ENCODE measurements at regions not wholly inside any gene's neighbourhood (a gene's known extent, or its start where the extent isn't known, plus 50 kb on each side); places are given as distances from the start of the nearest gene placed in this dataset.

DNA sequence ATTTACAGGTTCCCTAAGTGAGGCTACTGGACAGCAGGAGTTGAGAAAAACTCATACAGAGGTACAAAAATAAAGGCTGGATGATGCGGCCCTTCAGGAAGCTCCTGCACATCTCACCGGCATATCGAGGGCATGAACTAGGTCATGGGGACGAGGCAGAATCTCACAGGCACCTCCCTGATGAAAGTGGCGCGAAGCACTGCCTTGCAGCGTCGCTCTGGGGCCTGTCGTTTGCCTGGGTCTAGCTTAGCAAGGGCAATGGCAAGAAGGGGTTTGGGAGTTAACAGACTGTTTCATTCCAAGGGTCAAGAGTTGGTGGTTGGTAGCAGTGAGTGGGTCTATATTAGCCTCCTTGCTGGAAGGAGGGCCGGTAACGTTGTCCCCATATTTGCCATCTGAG is 103.5 kb upstream of the IRF2BP2 start:
- Mint-ChIP-seq H3K36me3 (no peaks in the 10 kb centered on the region), H3K9me3 (no peaks in the 10 kb centered on the region), H3K4me3 (no peak overlapping the region), H3K4me1 (peaks cover 28% of the 10 kb centered on the region), H3K27me3 (ENCODE audit: low read depth in 3 of 3) (peaks cover 0 to 5% (median 2%) of the 10 kb centered on the region in 3 donors), H3K27ac (peak overlapping the region in 1 of 7 donors; percentile 4)
- H3K9ac ChIP-seq (ENCODE audit: insufficient read depth, low read length, poor library complexity, severe bottlenecking): no peak overlapping the region
- no peaks in the 10 kb centered on the region for H4K20me1 ChIP-seq (ENCODE audit: insufficient read depth, low read length)
- no peak overlapping the region for H3K4me3 ChIP-seq (replicated peaks in 1 of 3; ENCODE audit: low read depth in 2 of 3, low read length in 3 of 3)
- no peak for DNase-seq
- no peak for TF ChIP-seq CTCF (IDR thresholded peaks at IDR 0.05)
- intact Hi-C loops (cut with micrococcal nuclease): no loop called here
- no peaks in the 10 kb centered on the region for H3K79me2 ChIP-seq (ENCODE audit: insufficient read depth, low read length)
- H3K9me3 ChIP-seq (replicated peaks in 1 of 2; ENCODE audit: control insufficient read depth in 1 of 2, insufficient read depth in 1 of 2, low read length in 2 of 2): no peaks in the 10 kb centered on the region
- H3K27ac ChIP-seq (ENCODE audit: low read depth in 1 of 2, low read length in 2 of 2): no peak overlapping the region
- no peak overlapping the region for H2AFZ ChIP-seq (ENCODE audit: insufficient read depth, low read depth, low read length, poor library complexity, severe bottlenecking)
- no peaks in the 10 kb centered on the region for H3K36me3 ChIP-seq (replicated peaks in 1 of 2; ENCODE audit: control insufficient read depth in 1 of 2, insufficient read depth in 2 of 2, low read length in 2 of 2)
- H3K27me3 ChIP-seq (ENCODE audit: control insufficient read depth in 2 of 2, insufficient read depth in 2 of 2, low read length in 2 of 2): no peaks in the 10 kb centered on the region
- peaks cover 14 to 20% of the 10 kb centered on the region in 2 donors for H3K4me1 ChIP-seq (ENCODE audit: control insufficient read depth in 1 of 2, insufficient read depth in 2 of 2, low read length in 2 of 2)
- H3K4me2 ChIP-seq (replicated peaks; ENCODE audit: extremely low read depth, low read length, poor library complexity, severe bottlenecking): no peak overlapping the region
- WGBS (ENCODE audit: insufficient coverage): 85% methylated on average over 10 of the region's 11 CpGs

GRCh38 chr1:234712891-234713305 is 102.9 kb upstream of the IRF2BP2 start:
- no peak overlapping the region for H3K4me2 ChIP-seq (replicated peaks; ENCODE audit: extremely low read depth, low read length, poor library complexity, severe bottlenecking)
- no peak for DNase-seq
- H3K4me1 Mint-ChIP-seq: peaks cover 28% of the 10 kb centered on the region
- H4K20me1 ChIP-seq (ENCODE audit: insufficient read depth, low read length): no peaks in the 10 kb centered on the region
- H3K9ac ChIP-seq (ENCODE audit: insufficient read depth, low read length, poor library complexity, severe bottlenecking): no peak overlapping the region
- no peak overlapping the region for H3K4me3 ChIP-seq (replicated peaks in 1 of 3; ENCODE audit: low read depth in 2 of 3, low read length in 3 of 3)
- H2AFZ ChIP-seq (ENCODE audit: insufficient read depth, low read depth, low read length, poor library complexity, severe bottlenecking): no peak overlapping the region
- peaks cover 0 to 2% (median 0%) of the 10 kb centered on the region in 3 donors for H3K27me3 Mint-ChIP-seq (ENCODE audit: low read depth in 3 of 3)
- no peaks in the 10 kb centered on the region for H3K9me3 Mint-ChIP-seq
- no peak for TF ChIP-seq CTCF (IDR thresholded peaks at IDR 0.05)
- H3K4me3 Mint-ChIP-seq: no peak overlapping the region
- no peak overlapping the region for H3K27ac Mint-ChIP-seq
- no peak overlapping the region for H3K27ac ChIP-seq (ENCODE audit: low read depth in 1 of 2, low read length in 2 of 2)
- H3K27me3 ChIP-seq (ENCODE audit: control insufficient read depth in 2 of 2, insufficient read depth in 2 of 2, low read length in 2 of 2): no peaks in the 10 kb centered on the region
- intact Hi-C loops (cut with micrococcal nuclease): no loop called here
- peaks cover 0 to 2% of the 10 kb centered on the region in 2 donors for H3K36me3 Mint-ChIP-seq
- H3K9me3 ChIP-seq (replicated peaks in 1 of 2; ENCODE audit: control insufficient read depth in 1 of 2, insufficient read depth in 1 of 2, low read length in 2 of 2): no peaks in the 10 kb centered on the region
- peaks cover 15 to 24% of the 10 kb centered on the region in 2 donors for H3K4me1 ChIP-seq (ENCODE audit: control insufficient read depth in 1 of 2, insufficient read depth in 2 of 2, low read length in 2 of 2)
- no peaks in the 10 kb centered on the region for H3K36me3 ChIP-seq (replicated peaks in 1 of 2; ENCODE audit: control insufficient read depth in 1 of 2, insufficient read depth in 2 of 2, low read length in 2 of 2)
- 84% methylated on average over 5 of the region's 5 CpGs for WGBS (ENCODE audit: insufficient coverage)
- H3K79me2 ChIP-seq (ENCODE audit: insufficient read depth, low read length): no peaks in the 10 kb centered on the region

Measured in CD14-positive monocyte (primary cell).